AG04450 (cell line): ENCODE measurements at regions not wholly inside any gene's neighbourhood (a gene's known extent, or its start where the extent isn't known, plus 50 kb on each side); places are given as distances from the start of the nearest gene placed in this dataset.

Source experiments
- CTCF ChIA-PET: fragments of 300-600, 350-600 bp; formaldehyde crosslinking; extraction: SDS; loops from one replicate; lab custom pipeline; 2022; ENCODE audit warnings: antibody characterized with exemption, inconsistent platforms; lab: Charles Lee
- POLR2A ChIA-PET: fragments of 350-600 bp; formaldehyde crosslinking; extraction: SDS; loops from one replicate; lab custom pipeline; 2021; ENCODE audit warnings: antibody characterized with exemption, inconsistent platforms; lab: Yijun Ruan, JAX
- DNase-seq: peaks from one replicate; pipeline ENCODE4 v3.0.0-alpha.2; 2011; ENCODE audit warnings: low read depth, low spot score
- H3K27ac ChIP-seq: one replicate; pipeline ENCODE4 v1.5.1; 2012; ENCODE audit warnings: low read depth, low read length, control low read depth
- H3K27me3 ChIP-seq: one replicate; pipeline ENCODE4 v1.6.0; 2012; ENCODE audit warnings: low read length; ENCODE audit not compliant: control insufficient read depth, insufficient read depth
- H3K4me3 ChIP-seq: 2 replicates; pipeline ENCODE4 v1.5.1; 2011; ENCODE audit warnings: mild to moderate bottlenecking, low read depth, low read length, control low read depth
- H3K9me3 ChIP-seq: 2 replicates; pipeline ENCODE4 v1.5.1; 2012; ENCODE audit warnings: low read length; ENCODE audit not compliant: control insufficient read depth, insufficient read depth
- CTCF ChIP-seq: IDR thresholded peaks from 2 replicates; pipeline ENCODE4 v1.5.1; 2011; ENCODE audit warnings: low read depth, low read length, control low read depth, inconsistent platforms

- Histone ChIP-seq H3K27ac (no peak overlapping the region), H3K4me3 (no peak overlapping the region), H3K27me3 (no peaks in the 10 kb centered on the region), H3K9me3 (no peaks in the 10 kb centered on the region)
- no peak for TF ChIP-seq CTCF
- POLR2A ChIA-PET = no interaction called here
- no peak for DNase-seq
- CTCF ChIA-PET = interaction anchor here (1.0 kb wide), 1 partner anchor 56 kb away, joined by 3 read pairs; no protein-coding TSS in a partner anchor
These were observed 176.8 kb downstream of the GXYLT1 start for GRCh38 chr12:41967668-41968500.

DNA sequence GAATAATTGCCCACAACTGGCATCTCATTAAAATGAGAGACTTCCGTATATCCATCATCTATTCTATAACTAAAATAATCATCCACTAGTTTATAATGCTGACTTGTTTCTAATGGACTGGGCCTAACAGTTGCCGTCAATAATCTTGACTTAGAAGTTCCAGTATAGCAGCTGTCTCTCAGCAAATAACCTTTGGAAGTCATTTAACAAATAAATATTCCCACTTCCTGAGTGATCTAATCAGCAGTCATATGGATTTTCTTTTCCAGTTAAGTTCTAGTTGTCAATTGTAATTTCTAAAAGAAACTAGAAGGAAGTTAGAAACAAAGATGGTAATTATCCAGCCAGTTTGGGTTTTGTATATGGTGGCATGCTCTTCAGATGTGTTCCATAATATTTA is 177.8 kb downstream of the GXYLT1 start:
- no peaks in the 10 kb centered on the region for H3K27me3 ChIP-seq
- no peak for DNase-seq
- ChIA-PET POLR2A (no interaction called here), CTCF (no interaction called here)
- no peak overlapping the region for H3K4me3 ChIP-seq
- H3K27ac ChIP-seq = no peak overlapping the region
- TF ChIP-seq CTCF = no peak
- no peaks in the 10 kb centered on the region for H3K9me3 ChIP-seq

DNA sequence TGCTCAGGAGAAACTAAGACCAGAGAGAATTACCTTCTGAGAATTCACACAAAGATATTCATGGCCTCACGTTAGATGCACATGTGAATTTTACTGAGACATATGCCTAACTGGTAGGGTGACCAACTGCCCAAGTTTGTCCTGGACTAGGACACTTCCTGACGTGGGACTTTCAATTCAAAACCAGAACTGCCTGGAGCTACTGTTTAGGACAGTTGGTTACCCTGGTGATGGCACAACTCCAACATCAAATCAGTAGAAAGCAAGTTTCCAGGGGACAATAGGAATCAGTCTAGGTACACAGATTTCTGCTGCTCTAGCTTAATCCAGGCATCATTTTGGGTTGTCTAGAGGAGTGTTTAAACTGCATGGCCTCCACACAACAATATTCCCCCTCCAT is 178.7 kb downstream of the GXYLT1 start:
- Histone ChIP-seq H3K27me3 (no peaks in the 10 kb centered on the region), H3K27ac (no peak overlapping the region), H3K9me3 (no peaks in the 10 kb centered on the region), H3K4me3 (no peak overlapping the region)
- CTCF ChIA-PET = interaction anchor here (0.6 kb wide), 1 partner anchor 119 kb away, joined by 3 read pairs; no protein-coding TSS in a partner anchor
- no peak for DNase-seq
- TF ChIP-seq CTCF = no peak
- POLR2A ChIA-PET = no interaction called here

DNA sequence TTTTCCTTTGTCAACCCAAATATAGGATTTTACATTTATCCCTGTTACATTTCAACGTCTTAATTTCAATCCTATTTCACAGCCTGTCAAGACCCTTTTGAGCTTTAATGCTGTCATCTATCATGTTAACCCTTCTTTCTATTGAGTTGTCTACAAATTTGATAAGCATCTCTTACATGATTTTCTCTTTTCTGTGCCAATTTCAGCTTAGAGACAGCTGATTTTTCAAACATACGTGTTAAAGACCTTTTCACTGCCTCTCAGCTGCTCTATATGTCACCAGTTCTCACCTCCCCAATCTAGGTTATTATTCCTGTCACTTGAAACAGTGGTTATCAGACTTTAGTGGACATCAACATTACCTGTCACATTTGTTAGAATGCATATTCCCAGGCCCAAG is 181.3 kb downstream of the GXYLT1 start:
- H3K27ac ChIP-seq = no peak overlapping the region
- no peak overlapping the region for H3K4me3 ChIP-seq
- TF ChIP-seq CTCF = no peak
- H3K27me3 ChIP-seq = no peaks in the 10 kb centered on the region
- no peaks in the 10 kb centered on the region for H3K9me3 ChIP-seq
- POLR2A ChIA-PET = no interaction called here
- CTCF ChIA-PET = no interaction called here
- no peak for DNase-seq

DNA sequence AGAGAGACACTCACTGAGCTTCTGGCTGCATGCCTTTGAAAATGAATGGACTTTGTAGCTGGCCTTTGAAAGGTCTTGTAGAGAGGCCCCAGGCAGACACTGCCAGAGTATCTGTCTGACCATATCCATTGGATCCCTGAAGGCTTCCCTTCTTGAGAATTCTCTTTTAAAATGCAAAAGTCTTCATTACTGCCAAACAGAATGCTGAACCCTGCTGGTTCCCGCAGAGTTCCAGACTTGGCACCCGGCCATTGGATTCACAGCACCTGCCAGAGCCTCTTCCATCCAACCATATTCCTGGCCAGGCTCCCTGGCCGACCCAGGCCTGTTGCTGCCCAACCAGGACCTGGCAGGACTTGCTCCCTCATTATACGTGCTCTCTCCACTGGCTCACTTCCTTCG is 182.5 kb downstream of the GXYLT1 start:
- POLR2A ChIA-PET = no interaction called here
- DNase-seq = no peak
- Histone ChIP-seq H3K27me3 (no peaks in the 10 kb centered on the region), H3K27ac (no peak overlapping the region), H3K4me3 (no peak overlapping the region), H3K9me3 (no peaks in the 10 kb centered on the region)
- CTCF ChIA-PET = no interaction called here
- no peak for TF ChIP-seq CTCF
